ENCODE measurements at regions not wholly inside any gene's neighbourhood (a gene's known extent, or its start where the extent isn't known, plus 50 kb on each side); places are given as distances from the start of the nearest gene placed in this dataset.

DNA sequence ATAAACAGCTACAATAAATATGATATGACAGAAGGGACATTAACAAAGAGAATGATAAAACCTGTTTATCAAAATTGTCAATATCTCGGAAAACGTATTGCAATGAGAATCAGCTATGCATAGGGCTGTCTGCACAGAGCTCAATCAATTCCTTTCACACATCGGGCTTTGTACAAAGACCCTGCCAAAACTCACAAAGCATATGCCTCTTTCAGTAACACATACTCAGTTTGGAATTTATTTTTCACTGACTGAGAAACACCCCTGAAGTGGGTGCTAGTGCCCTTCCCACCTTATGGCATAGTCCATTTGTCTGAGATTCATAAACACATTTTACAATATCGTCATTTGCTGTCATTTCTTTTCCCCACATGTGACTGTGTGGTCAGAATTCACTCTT is 815.8 kb upstream of the FAM98A start:
- H3K4me1 ChIP-seq (ENCODE audit: insufficient read depth, low read length): no peaks in the 10 kb centered on the region
- H3K9me3 ChIP-seq (ENCODE audit: insufficient read depth, low read depth, low read length): peaks cover 7% of the 10 kb centered on the region
- no peak overlapping the region for H3K9ac ChIP-seq (ENCODE audit: low read depth, low read length)
- H3K27me3 ChIP-seq (ENCODE audit: insufficient read depth, low read length): no peaks in the 10 kb centered on the region
- no peak overlapping the region for H3K4me3 ChIP-seq (ENCODE audit: low read length)
- H3K36me3 ChIP-seq (ENCODE audit: insufficient read depth, low read depth, low read length): no peaks in the 10 kb centered on the region
- H3K27ac ChIP-seq (ENCODE audit: low read length): no peak overlapping the region

DNA sequence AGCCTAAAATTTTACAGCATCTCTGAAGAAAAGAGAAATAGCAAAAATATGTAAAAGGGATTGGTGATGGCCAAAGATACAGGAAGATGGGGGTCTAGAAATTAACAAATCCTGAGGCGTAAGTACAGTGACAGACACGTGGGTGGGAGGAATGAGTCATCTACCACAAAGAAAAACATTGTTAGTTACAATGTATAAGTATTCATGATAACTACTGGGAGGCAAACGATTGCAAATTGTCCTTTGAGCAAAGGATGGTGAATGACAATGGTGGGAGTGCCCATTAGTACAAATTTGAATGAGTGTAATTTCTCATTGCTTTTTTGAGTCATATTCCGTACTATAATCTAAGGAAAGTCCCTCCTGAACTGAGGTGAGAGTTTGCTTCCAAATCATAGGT is 809.0 kb upstream of the FAM98A start:
- H3K27me3 ChIP-seq (ENCODE audit: insufficient read depth, low read length): no peaks in the 10 kb centered on the region
- no peak overlapping the region for H3K4me3 ChIP-seq (ENCODE audit: low read length)
- H3K9ac ChIP-seq (ENCODE audit: low read depth, low read length): no peak overlapping the region
- no peaks in the 10 kb centered on the region for H3K9me3 ChIP-seq (ENCODE audit: insufficient read depth, low read depth, low read length)
- H3K36me3 ChIP-seq (ENCODE audit: insufficient read depth, low read depth, low read length): no peaks in the 10 kb centered on the region
- no peak overlapping the region for H3K27ac ChIP-seq (ENCODE audit: low read length)
- H3K4me1 ChIP-seq (ENCODE audit: insufficient read depth, low read length): peaks cover 9% of the 10 kb centered on the region

DNA sequence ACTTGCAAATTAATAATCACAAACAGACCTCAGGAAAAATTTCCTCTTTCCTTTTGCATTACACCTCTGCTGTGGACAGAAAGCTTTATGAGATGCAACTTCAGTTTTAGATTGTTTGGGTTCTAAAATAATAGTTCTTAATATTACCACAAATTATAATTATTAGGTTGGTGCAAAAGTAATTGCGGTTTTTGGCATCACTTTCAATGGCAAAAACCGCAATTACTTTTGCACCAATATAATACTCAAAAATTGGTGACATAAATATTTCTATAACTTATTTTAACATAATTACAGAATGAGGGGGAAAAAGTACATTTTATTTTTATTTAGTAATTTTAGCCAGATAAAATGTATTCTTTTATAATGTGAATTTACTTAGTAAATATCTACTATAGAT is 804.4 kb upstream of the FAM98A start:
- Histone ChIP-seq H3K27me3 (ENCODE audit: insufficient read depth, low read length) (no peaks in the 10 kb centered on the region), H3K4me1 (ENCODE audit: insufficient read depth, low read length) (peaks cover 6% of the 10 kb centered on the region), H3K4me3 (ENCODE audit: low read length) (no peak overlapping the region), H3K36me3 (ENCODE audit: insufficient read depth, low read depth, low read length) (no peaks in the 10 kb centered on the region), H3K9ac (ENCODE audit: low read depth, low read length) (no peak overlapping the region), H3K27ac (ENCODE audit: low read length) (no peak overlapping the region), H3K9me3 (ENCODE audit: insufficient read depth, low read depth, low read length) (no peaks in the 10 kb centered on the region)

DNA sequence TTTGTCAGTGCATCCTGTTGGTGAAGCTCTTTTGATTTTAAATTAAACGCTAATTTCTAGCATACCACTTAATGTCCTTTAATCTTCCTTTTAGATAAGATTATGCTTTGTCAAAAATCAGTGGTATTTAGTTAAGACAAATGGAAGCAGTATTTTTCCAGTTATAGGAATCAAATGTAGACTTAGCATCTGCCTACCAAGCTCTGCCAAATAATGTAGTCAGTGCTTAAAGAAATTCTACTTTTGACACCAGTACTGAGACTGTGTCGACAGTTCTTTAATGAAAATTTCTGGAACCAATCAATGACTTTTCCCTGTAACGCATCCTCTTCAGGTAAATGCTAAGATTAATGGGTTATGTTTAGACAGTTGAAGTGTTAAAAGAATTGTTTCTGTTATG is 803.3 kb upstream of the FAM98A start:
- no peaks in the 10 kb centered on the region for H3K9me3 ChIP-seq (ENCODE audit: insufficient read depth, low read depth, low read length)
- H3K36me3 ChIP-seq (ENCODE audit: insufficient read depth, low read depth, low read length): no peaks in the 10 kb centered on the region
- no peaks in the 10 kb centered on the region for H3K27me3 ChIP-seq (ENCODE audit: insufficient read depth, low read length)
- no peak overlapping the region for H3K4me3 ChIP-seq (ENCODE audit: low read length)
- H3K4me1 ChIP-seq (ENCODE audit: insufficient read depth, low read length): no peaks in the 10 kb centered on the region
- H3K9ac ChIP-seq (ENCODE audit: low read depth, low read length): no peak overlapping the region
- H3K27ac ChIP-seq (ENCODE audit: low read length): no peak overlapping the region

DNA sequence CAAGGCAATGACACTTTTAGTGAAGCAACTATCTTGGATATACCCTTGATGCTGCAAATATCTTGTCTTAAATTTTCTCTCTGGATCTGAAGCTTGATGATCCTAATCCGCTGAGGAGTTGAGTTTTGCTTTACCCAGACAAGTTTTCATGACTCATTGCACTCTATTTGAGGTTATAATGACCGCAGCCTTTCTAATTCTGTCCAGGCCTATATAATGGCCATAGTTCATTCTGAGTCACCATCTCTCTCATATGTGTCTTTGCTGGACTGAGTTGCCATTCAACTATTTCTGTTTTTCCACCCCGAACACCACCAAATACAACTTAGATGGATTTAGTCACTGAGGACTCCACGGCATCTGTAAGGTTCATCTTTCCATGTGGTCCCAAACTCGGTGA is 802.1 kb upstream of the FAM98A start:
- Histone ChIP-seq H3K4me1 (ENCODE audit: insufficient read depth, low read length) (no peaks in the 10 kb centered on the region), H3K9me3 (ENCODE audit: insufficient read depth, low read depth, low read length) (no peaks in the 10 kb centered on the region)

DNA sequence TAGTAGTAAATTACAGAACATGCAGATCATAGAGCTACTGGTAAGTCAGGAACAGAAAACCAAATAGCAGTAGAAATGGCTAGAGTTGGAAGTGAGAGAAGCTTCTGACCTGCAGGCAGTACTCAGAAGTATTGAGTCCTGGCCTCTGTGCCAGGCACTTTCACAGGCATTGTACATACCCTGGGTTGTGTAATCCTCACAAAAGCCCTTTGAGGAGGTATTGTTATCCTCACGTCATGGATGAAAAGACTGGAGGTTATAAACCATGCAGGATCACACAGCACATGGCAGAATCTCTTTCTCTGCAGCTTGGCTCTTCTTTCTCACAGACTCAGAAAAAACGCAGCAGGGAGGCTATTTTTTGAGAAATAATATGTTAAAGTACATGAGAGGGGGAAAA is 789.3 kb upstream of the FAM98A start:
- no peak overlapping the region for H3K27ac ChIP-seq (ENCODE audit: low read length)
- no peak overlapping the region for H3K4me3 ChIP-seq (ENCODE audit: low read length)
- no peaks in the 10 kb centered on the region for H3K36me3 ChIP-seq (ENCODE audit: insufficient read depth, low read depth, low read length)
- H3K27me3 ChIP-seq (ENCODE audit: insufficient read depth, low read length): no peaks in the 10 kb centered on the region
- no peaks in the 10 kb centered on the region for H3K9me3 ChIP-seq (ENCODE audit: insufficient read depth, low read depth, low read length)
- no peak overlapping the region for H3K9ac ChIP-seq (ENCODE audit: low read depth, low read length)
- no peaks in the 10 kb centered on the region for H3K4me1 ChIP-seq (ENCODE audit: insufficient read depth, low read length)

More for the DNA sequence above, 802.1 kb upstream of the FAM98A start:
- no peak overlapping the region for H3K9ac ChIP-seq (ENCODE audit: low read depth, low read length)
- no peak overlapping the region for H3K27ac ChIP-seq (ENCODE audit: low read length)
- H3K4me3 ChIP-seq (ENCODE audit: low read length): no peak overlapping the region
- H3K27me3 ChIP-seq (ENCODE audit: insufficient read depth, low read length): no peaks in the 10 kb centered on the region
- H3K36me3 ChIP-seq (ENCODE audit: insufficient read depth, low read depth, low read length): no peaks in the 10 kb centered on the region

DNA sequence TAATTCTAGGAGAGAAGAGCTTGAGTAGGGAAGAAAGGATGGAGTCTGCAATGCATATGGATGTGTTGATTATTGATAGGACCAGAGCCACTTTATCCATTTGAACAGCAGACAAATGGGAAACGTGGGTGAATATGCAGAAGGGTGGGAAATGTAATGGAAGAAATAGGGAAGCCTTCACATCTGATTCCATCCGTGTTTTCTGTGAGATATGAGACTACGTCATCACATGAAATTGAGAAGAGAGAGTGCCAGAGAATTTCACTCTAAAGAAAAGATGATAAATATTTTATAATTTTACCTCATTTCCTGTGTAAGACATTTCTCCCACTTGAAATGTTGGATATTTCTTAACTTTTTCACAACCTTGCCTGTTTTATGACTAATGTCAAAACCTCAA is 788.4 kb upstream of the FAM98A start:
- no peaks in the 10 kb centered on the region for H3K27me3 ChIP-seq (ENCODE audit: insufficient read depth, low read length)
- H3K36me3 ChIP-seq (ENCODE audit: insufficient read depth, low read depth, low read length): no peaks in the 10 kb centered on the region
- no peak overlapping the region for H3K9ac ChIP-seq (ENCODE audit: low read depth, low read length)
- H3K4me1 ChIP-seq (ENCODE audit: insufficient read depth, low read length): no peaks in the 10 kb centered on the region
- no peaks in the 10 kb centered on the region for H3K9me3 ChIP-seq (ENCODE audit: insufficient read depth, low read depth, low read length)
- H3K4me3 ChIP-seq (ENCODE audit: low read length): no peak overlapping the region
- H3K27ac ChIP-seq (ENCODE audit: low read length): no peak overlapping the region

DNA sequence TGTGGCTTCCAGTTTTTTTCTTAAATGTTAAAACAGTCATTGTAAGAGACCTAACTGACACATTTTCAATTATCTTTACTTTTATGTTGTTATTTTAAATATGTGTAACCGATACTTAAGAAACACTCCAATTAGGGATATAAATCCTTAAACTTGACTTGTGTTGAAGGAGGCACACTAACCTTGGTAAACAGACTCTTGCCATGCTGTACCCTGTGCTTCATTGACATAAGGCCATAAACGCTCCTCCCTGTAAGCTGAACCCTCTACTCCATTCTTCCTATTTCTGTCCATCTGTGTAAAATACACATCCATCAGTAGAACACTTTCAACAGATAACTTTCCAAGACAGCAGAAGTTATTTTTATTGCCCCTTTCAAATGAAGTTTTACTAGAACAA is 780.5 kb upstream of the FAM98A start:
- no peak overlapping the region for H3K9ac ChIP-seq (ENCODE audit: low read depth, low read length)
- no peaks in the 10 kb centered on the region for H3K36me3 ChIP-seq (ENCODE audit: insufficient read depth, low read depth, low read length)
- H3K27me3 ChIP-seq (ENCODE audit: insufficient read depth, low read length): no peaks in the 10 kb centered on the region
- no peaks in the 10 kb centered on the region for H3K4me1 ChIP-seq (ENCODE audit: insufficient read depth, low read length)
- H3K4me3 ChIP-seq (ENCODE audit: low read length): no peak overlapping the region
- H3K9me3 ChIP-seq (ENCODE audit: insufficient read depth, low read depth, low read length): no peaks in the 10 kb centered on the region
- H3K27ac ChIP-seq (ENCODE audit: low read length): no peak overlapping the region

DNA sequence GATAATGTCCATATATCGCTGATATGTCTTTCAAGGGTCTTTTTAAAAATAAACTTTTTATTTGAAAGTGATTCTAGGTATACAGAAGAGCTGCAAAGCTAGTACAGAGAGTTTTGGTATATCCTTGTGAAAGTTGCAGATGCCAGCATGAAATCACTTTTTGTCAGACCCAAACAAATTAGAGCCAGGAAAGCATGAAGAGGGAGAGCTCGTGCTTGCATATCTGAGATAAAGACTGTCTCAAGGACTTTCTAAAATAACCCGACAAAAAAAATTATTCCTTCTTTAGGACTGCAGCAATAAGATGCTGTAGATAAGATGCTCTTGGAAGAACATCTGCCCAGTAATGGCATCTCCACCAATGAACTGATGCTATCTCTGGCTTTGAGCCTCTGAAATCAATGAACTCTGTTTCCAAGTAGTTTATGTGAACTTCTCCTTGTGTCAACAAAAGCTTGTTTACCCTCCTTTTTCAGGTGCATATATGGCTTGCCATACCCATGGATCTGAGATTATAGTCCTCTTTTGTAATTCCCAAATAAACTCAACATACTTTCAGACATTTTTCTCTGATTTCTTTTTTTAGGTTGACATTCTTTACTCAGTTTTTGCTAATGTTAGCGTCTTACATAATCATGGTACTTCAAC is 774.6 kb upstream of the FAM98A start:
- Histone ChIP-seq H3K36me3 (ENCODE audit: insufficient read depth, low read depth, low read length) (no peaks in the 10 kb centered on the region), H3K9ac (ENCODE audit: low read depth, low read length) (no peak overlapping the region), H3K9me3 (ENCODE audit: insufficient read depth, low read depth, low read length) (no peaks in the 10 kb centered on the region), H3K27me3 (ENCODE audit: insufficient read depth, low read length) (no peaks in the 10 kb centered on the region), H3K27ac (ENCODE audit: low read length) (no peak overlapping the region), H3K4me3 (ENCODE audit: low read length) (no peak overlapping the region), H3K4me1 (ENCODE audit: insufficient read depth, low read length) (peaks cover 4% of the 10 kb centered on the region; the same call in 1 of the 2 replicates)

DNA sequence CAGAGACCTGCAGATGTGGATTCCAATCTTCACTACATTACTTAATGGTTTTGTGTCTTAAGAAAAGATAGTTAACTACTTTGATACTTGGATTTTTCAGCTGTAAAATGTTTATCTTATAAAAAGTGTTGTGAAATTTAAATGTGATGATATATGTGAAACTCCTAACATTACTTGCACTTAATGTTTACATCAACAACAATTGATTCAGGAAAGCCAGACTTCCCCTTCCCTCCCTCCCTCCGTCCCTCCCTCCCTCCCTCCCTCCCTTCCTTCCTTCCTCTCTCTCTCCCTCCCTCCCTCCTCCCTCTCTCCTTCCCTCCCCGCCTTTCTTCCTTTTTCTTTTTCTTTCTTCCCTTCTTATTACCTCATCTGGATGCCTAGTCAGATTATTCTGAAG is 773.9 kb upstream of the FAM98A start:
- Histone ChIP-seq H3K9me3 (ENCODE audit: insufficient read depth, low read depth, low read length) (no peaks in the 10 kb centered on the region), H3K9ac (ENCODE audit: low read depth, low read length) (no peak overlapping the region), H3K27me3 (ENCODE audit: insufficient read depth, low read length) (no peaks in the 10 kb centered on the region), H3K27ac (ENCODE audit: low read length) (no peak overlapping the region), H3K4me3 (ENCODE audit: low read length) (no peak overlapping the region), H3K4me1 (ENCODE audit: insufficient read depth, low read length) (peaks cover 4% of the 10 kb centered on the region; the same call in 1 of the 2 replicates), H3K36me3 (ENCODE audit: insufficient read depth, low read depth, low read length) (no peaks in the 10 kb centered on the region)

DNA sequence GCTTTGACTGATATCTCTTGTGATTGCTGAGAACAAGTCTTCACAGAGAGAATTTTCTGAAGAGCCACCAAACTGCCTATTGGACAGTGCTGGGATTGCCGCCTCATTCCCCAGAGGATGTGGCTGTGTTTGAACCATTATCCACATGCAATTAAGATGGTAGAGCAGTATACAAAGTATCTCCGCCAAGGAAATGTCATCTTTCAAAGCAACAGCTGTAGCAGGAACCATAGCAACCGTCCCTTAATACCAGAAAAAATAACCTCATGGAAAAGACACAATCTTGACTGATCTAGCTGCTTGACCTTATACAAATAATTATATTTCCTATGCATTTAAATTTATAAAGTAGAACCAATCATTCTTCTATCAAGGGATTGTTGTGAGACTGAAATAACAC is 772.6 kb upstream of the FAM98A start:
- no peaks in the 10 kb centered on the region for H3K36me3 ChIP-seq (ENCODE audit: insufficient read depth, low read depth, low read length)
- H3K27me3 ChIP-seq (ENCODE audit: insufficient read depth, low read length): no peaks in the 10 kb centered on the region
- no peak overlapping the region for H3K9ac ChIP-seq (ENCODE audit: low read depth, low read length)
- H3K4me1 ChIP-seq (ENCODE audit: insufficient read depth, low read length): peaks cover 10% of the 10 kb centered on the region; the same call in 1 of the 2 replicates
- no peak overlapping the region for H3K4me3 ChIP-seq (ENCODE audit: low read length)
- no peak overlapping the region for H3K27ac ChIP-seq (ENCODE audit: low read length)
- H3K9me3 ChIP-seq (ENCODE audit: insufficient read depth, low read depth, low read length): no peaks in the 10 kb centered on the region

DNA sequence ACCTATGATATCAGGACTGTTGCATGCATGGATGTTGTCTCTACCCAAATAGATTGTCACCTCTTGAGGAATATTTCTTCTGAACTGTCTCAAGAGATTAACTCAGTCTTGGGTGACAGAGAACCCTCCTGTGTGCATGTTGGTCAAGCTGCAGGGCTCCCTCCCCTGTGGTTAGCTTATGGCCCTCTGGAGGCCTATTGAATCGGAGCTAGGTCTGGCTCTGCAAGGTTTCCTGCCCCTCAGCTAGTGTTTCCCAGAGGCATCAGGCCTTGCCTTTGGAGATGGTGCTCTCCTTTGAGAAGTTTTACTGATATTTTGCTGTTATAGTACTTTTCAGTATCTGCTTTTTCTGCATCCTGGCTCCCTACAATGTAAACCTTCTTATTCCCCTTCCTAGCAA is 769.2 kb upstream of the FAM98A start:
- no peak overlapping the region for H3K27ac ChIP-seq (ENCODE audit: low read length)
- H3K36me3 ChIP-seq (ENCODE audit: insufficient read depth, low read depth, low read length): no peaks in the 10 kb centered on the region
- peaks cover 35% of the 10 kb centered on the region for H3K4me1 ChIP-seq (ENCODE audit: insufficient read depth, low read length)
- H3K9ac ChIP-seq (ENCODE audit: low read depth, low read length): no peak overlapping the region
- no peaks in the 10 kb centered on the region for H3K9me3 ChIP-seq (ENCODE audit: insufficient read depth, low read depth, low read length)
- H3K4me3 ChIP-seq (ENCODE audit: low read length): no peak overlapping the region
- no peaks in the 10 kb centered on the region for H3K27me3 ChIP-seq (ENCODE audit: insufficient read depth, low read length)

All from iPS-20b (cell line).